Fibroblast of lung (primary cell): ENCODE measurements at regions not wholly inside any gene's neighbourhood (a gene's known extent, or its start where the extent isn't known, plus 50 kb on each side); places are given as distances from the start of the nearest gene placed in this dataset.

Experiments
- CTCF ChIP-seq, 2 donors: IDR thresholded peaks in 1 of 2; conservative IDR thresholded peaks in 1 of 2; 1 replicate in 1 of 2; 2 replicates in 1 of 2; pipeline ENCODE4 v1.5.1; 2011 to 2012; ENCODE audit warnings: low read length in 2 of 2, control low read depth in 1 of 2, inconsistent platforms in 1 of 2, low read depth in 1 of 2, mild to moderate bottlenecking in 1 of 2
- EZH2 ChIP-seq: IDR thresholded peaks from 2 replicates; pipeline ENCODE4 v1.5.1; 2012; ENCODE audit warnings: low read length, control low read depth, mild to moderate bottlenecking; ENCODE audit errors: missing control alignments

- TF ChIP-seq EZH2 (no peak), CTCF (conservative IDR thresholded peaks at IDR 0.05 in 1 of 2, IDR thresholded peaks at IDR 0.05 in 1 of 2; ENCODE audit: low read depth in 1 of 2, low read length in 2 of 2) (no peak)
These were observed 900.3 kb upstream of the ROBO1 start for GRCh38 chr3:80668100-80668499.
